T-helper 2 cell (primary cell): ENCODE measurements at regions not wholly inside any gene's neighbourhood (a gene's known extent, or its start where the extent isn't known, plus 50 kb on each side); places are given as distances from the start of the nearest gene placed in this dataset.
"Not testable (repeated sequence)": the region's sequence is repeated elsewhere in the genome, so short reads cannot be mapped to it uniquely, and the experiment has no call there.

ENCODE experiments used
- DNase-seq, 5 experiments: peaks; one replicate each; pipeline versions ENCODE4 v3.0.0 to v3.0.0-alpha.2; 2012 to 2022

GRCh38 chr7:83731154-83731553 is 82.2 kb upstream of the SEMA3E start:
- DNase-seq = no peak

GRCh38 chr7:83716923-83717322 is 68.0 kb upstream of the SEMA3E start:
- DNase-seq = not testable (repeated sequence)

GRCh38 chr7:83708531-83708930 is 59.6 kb upstream of the SEMA3E start:
- no peak for DNase-seq

GRCh38 chr7:83704564-83704963 is 55.6 kb upstream of the SEMA3E start:
- DNase-seq = no peak

- no peak for DNase-seq
Measured at GRCh38 chr7:83702446-83702845, 53.5 kb upstream of the SEMA3E start.

- DNase-seq = no peak
Measured at GRCh38 chr7:83701736-83702135, 52.8 kb upstream of the SEMA3E start.
